Suprapubic skin (tissue), 4 donors: ENCODE measurements at regions not wholly inside any gene's neighbourhood (a gene's known extent, or its start where the extent isn't known, plus 50 kb on each side); places are given as distances from the start of the nearest gene placed in this dataset.

Source experiments
- DNase-seq, 2 donors: peaks; one replicate each; pipeline ENCODE4 v3.0.0-alpha.2; 2019; ENCODE audit warnings: low spot score in 2 of 2
- H3K27ac ChIP-seq: fragments of 200-600 bp; sonication (generic); one replicate; pipeline ENCODE4 v1.5.1; 2019
- H3K27me3 ChIP-seq: fragments of 200-600 bp; sonication (generic); one replicate; pipeline ENCODE4 v1.5.1; 2019
- H3K36me3 ChIP-seq: fragments of 200-600 bp; sonication (generic); one replicate; pipeline ENCODE4 v1.5.1; 2019
- H3K4me1 ChIP-seq: fragments of 200-600 bp; sonication (generic); one replicate; pipeline ENCODE4 v1.5.1; 2019
- H3K4me3 ChIP-seq: fragments of 200-600 bp; sonication (generic); one replicate; pipeline ENCODE4 v1.5.1; 2019; ENCODE audit warnings: mild to moderate bottlenecking
- H3K9me3 ChIP-seq: fragments of 200-600 bp; sonication (generic); one replicate; pipeline ENCODE4 v1.5.1; 2019
- EP300 ChIP-seq: sonication (generic); formaldehyde crosslinking; IDR thresholded peaks from one replicate; pipeline ENCODE4 v1.6.1; 2017; ENCODE audit warnings: antibody characterized with exemption
- POLR2A ChIP-seq, 2 donors: fragments of 450-650 bp; IDR thresholded peaks; one replicate each; pipeline ENCODE4 v1.6.1; 2017; ENCODE audit warnings: antibody characterized with exemption in 2 of 2, mild to moderate bottlenecking in 2 of 2, moderate library complexity in 2 of 2
- POLR2AphosphoS5 ChIP-seq, 3 donors: sonication (generic); formaldehyde crosslinking; IDR thresholded peaks; one replicate each; pipeline ENCODE4 v1.6.1; 2017; ENCODE audit warnings: antibody characterized with exemption in 3 of 3
- WGBS: methylation state at CpG from one replicate; pipeline ENCODE4 v1.1.5; 2018; 5-methylcytosine and 5-hydroxymethylcytosine counted together
- TF ChIP-seq, protein P1 (sequence below), 2 donors: fragments of 200-600 bp in 1 of 2; fragments of 450-650 bp in 1 of 2; sonication (generic) in 1 of 2; IDR thresholded peaks; one replicate each; pipeline ENCODE4 v1.5.1; 2016 to 2019; ENCODE audit warnings: antibody characterized with exemption in 2 of 2, mild to moderate bottlenecking in 1 of 2, moderate library complexity in 1 of 2

- H3K27me3 ChIP-seq = no peaks in the 10 kb centered on the region
- 91% methylated on average over 3 of the region's 3 CpGs for WGBS
- no peak overlapping the region for H3K4me3 ChIP-seq
- no peak overlapping the region for H3K27ac ChIP-seq
- no peak for TF ChIP-seq POLR2A (IDR thresholded peaks at IDR 0.05)
- no peak for TF ChIP-seq EP300
- TF ChIP-seq, protein P1, sequence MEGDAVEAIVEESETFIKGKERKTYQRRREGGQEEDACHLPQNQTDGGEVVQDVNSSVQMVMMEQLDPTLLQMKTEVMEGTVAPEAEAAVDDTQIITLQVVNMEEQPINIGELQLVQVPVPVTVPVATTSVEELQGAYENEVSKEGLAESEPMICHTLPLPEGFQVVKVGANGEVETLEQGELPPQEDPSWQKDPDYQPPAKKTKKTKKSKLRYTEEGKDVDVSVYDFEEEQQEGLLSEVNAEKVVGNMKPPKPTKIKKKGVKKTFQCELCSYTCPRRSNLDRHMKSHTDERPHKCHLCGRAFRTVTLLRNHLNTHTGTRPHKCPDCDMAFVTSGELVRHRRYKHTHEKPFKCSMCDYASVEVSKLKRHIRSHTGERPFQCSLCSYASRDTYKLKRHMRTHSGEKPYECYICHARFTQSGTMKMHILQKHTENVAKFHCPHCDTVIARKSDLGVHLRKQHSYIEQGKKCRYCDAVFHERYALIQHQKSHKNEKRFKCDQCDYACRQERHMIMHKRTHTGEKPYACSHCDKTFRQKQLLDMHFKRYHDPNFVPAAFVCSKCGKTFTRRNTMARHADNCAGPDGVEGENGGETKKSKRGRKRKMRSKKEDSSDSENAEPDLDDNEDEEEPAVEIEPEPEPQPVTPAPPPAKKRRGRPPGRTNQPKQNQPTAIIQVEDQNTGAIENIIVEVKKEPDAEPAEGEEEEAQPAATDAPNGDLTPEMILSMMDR (IDR thresholded peaks at IDR 0.05) = no peak
- TF ChIP-seq POLR2AphosphoS5 (IDR thresholded peaks at IDR 0.05) = no peak
- H3K4me1 ChIP-seq = no peaks in the 10 kb centered on the region
- DNase-seq = no peak
- no peaks in the 10 kb centered on the region for H3K36me3 ChIP-seq
- no peaks in the 10 kb centered on the region for H3K9me3 ChIP-seq
These were observed 850.3 kb downstream of the GALC start for GRCh38 chr14:87142551-87143211.

DNA sequence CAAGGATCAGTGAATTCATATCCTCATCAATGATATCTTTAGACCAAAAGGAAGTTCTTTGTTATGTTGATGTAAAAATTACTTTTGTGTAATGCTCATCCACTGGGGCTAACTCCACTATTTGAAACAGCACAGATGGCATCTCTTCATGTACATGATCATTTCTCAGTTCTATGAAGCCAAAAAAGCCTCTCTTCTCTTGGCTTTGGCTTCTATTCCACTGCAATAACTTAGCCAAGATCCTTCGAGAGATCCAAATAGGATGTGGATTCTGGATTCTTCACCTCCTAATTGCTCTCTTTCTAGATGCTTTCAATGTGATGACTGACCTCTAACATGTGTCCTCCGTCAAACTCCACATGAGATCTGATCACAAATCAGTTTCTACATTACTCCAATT, 851.2 kb downstream of the GALC start:
- H3K36me3 ChIP-seq = no peaks in the 10 kb centered on the region
- H3K27ac ChIP-seq = no peak overlapping the region
- no peak overlapping the region for H3K4me3 ChIP-seq
- H3K9me3 ChIP-seq = no peaks in the 10 kb centered on the region
- 60% methylated on average over 2 of the region's 2 CpGs for WGBS
- H3K27me3 ChIP-seq = no peaks in the 10 kb centered on the region
- no peak for DNase-seq
- TF ChIP-seq EP300 (no peak), POLR2A (IDR thresholded peaks at IDR 0.05) (no peak), POLR2AphosphoS5 (IDR thresholded peaks at IDR 0.05) (no peak)
- TF ChIP-seq, protein P1 (IDR thresholded peaks at IDR 0.05) = no peak
- no peaks in the 10 kb centered on the region for H3K4me1 ChIP-seq

DNA sequence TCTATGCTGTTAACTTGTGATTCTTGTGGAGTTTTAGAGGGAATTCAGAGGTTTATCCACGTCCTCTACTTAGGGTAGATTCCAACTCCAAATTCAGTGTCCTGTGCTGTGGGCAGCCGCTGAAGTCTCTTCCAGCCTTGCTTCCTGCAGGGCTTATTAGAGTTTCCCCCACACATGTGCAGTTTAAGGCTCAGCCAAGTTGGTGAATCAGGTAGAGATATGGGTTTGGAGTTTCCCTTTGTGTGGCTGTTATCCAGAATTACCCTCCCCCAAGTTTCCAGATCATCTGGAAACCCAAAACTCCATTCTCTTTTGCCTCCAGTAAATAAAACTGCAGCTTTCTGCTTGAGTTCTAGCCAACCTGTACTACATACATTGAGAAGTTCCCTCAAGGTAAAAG, 853.7 kb downstream of the GALC start:
- Histone ChIP-seq H3K36me3 (no peaks in the 10 kb centered on the region), H3K9me3 (no peaks in the 10 kb centered on the region), H3K4me3 (no peak overlapping the region), H3K4me1 (no peaks in the 10 kb centered on the region), H3K27me3 (no peaks in the 10 kb centered on the region), H3K27ac (no peak overlapping the region)
- DNase-seq = no peak
- TF ChIP-seq POLR2AphosphoS5 (IDR thresholded peaks at IDR 0.05) (no peak), EP300 (no peak), POLR2A (IDR thresholded peaks at IDR 0.05) (no peak)
- TF ChIP-seq, protein P1 (IDR thresholded peaks at IDR 0.05) = no peak
- 46% methylated on average over 2 of the region's 2 CpGs for WGBS

DNA sequence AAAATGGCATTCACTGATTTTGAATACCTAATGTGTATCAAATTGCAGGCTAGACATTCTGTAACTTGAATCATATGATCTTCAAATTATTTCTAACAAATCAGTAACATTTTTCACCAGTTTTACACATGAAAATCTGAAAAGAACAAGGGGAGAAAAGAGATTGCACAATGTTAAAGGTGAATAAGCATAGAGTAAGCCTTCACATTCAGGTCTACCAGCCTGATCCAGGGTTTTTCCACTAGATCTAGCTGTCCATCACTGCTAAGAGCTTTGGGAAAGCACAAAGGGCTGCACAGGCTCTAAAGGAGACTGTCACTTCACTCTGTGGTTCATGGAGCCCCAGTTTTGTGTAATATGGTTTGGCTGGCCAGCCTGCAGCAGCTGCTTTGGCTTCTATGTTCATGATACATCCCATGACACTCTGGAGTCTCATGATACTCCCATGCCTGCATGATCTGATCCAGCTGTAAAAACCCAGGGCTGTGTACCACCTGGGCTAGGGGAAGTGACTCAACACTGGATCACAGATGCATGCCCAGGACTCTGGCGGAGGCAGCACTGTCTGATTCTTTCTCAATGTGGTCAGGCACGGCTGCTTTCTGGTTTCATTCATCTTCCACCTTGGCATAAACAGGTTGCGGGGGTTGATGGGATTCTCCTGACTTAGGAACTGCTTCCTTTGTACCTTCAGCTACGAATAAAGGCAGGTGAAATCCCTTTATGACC, 859.7 kb downstream of the GALC start:
- WGBS = 27% methylated on average over 4 of the region's 4 CpGs
- H3K27ac ChIP-seq = no peak overlapping the region
- no peak for DNase-seq

DNA sequence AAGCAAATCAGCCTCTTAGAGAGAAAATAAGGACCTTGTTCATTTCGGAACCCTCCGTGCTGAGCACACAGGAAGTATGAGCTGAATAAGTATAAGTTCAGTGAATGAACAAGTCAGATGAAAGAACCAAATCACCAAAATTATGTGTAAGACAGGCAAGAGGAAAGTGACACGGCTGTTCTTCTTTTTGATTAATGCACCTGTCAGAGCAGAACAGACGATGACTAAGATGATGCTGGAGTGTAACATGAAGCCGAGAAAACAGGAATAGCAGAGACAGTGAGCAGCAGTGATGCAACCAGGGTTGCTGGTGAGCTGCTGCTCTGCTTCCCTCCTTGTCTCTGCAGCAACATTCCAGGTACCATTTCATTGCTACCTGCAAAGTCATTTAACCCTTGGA, 861.1 kb downstream of the GALC start:
- H3K4me3 ChIP-seq = no peak overlapping the region
- DNase-seq = no peak
- no peaks in the 10 kb centered on the region for H3K27me3 ChIP-seq
- H3K36me3 ChIP-seq = no peaks in the 10 kb centered on the region
- H3K9me3 ChIP-seq = no peaks in the 10 kb centered on the region
- TF ChIP-seq POLR2A (IDR thresholded peaks at IDR 0.05) = no peak
- no peak for TF ChIP-seq EP300
- TF ChIP-seq, protein P1 (IDR thresholded peaks at IDR 0.05) = no peak
- no peak for TF ChIP-seq POLR2AphosphoS5 (IDR thresholded peaks at IDR 0.05)
- no peak overlapping the region for H3K27ac ChIP-seq
- no peaks in the 10 kb centered on the region for H3K4me1 ChIP-seq
- WGBS = 29% methylated on average over 5 of the region's 5 CpGs

More for the DNA sequence above, 859.7 kb downstream of the GALC start:
- no peaks in the 10 kb centered on the region for H3K27me3 ChIP-seq
- no peaks in the 10 kb centered on the region for H3K4me1 ChIP-seq
- no peaks in the 10 kb centered on the region for H3K36me3 ChIP-seq
- no peak overlapping the region for H3K4me3 ChIP-seq
- TF ChIP-seq POLR2AphosphoS5 (IDR thresholded peaks at IDR 0.05) (no peak), POLR2A (IDR thresholded peaks at IDR 0.05) (no peak), EP300 (no peak)
- TF ChIP-seq, protein P1 (IDR thresholded peaks at IDR 0.05) = no peak
- H3K9me3 ChIP-seq = no peaks in the 10 kb centered on the region
